BE2C (cell line): ENCODE measurements at regions not wholly inside any gene's neighbourhood (a gene's known extent, or its start where the extent isn't known, plus 50 kb on each side); places are given as distances from the start of the nearest gene placed in this dataset.
"Not testable (repeated sequence)": the region's sequence is repeated elsewhere in the genome, so short reads cannot be mapped to it uniquely, and the experiment has no call there.

Source experiments
- DNase-seq: peaks from one replicate; pipeline ENCODE4 v3.0.0-alpha.2; 2020
- H3K27me3 ChIP-seq: fragments of 250-450 bp; sonication (Bioruptor Pico); 2 replicates; pipeline ENCODE4 v1.5.1; 2020; ENCODE audit warnings: mild to moderate bottlenecking
- H3K36me3 ChIP-seq: fragments of 250-450 bp; sonication (Bioruptor Pico); 2 replicates; pipeline ENCODE4 v1.5.1; 2020; ENCODE audit warnings: mild to moderate bottlenecking
- H3K4me1 ChIP-seq: fragments of 250-450 bp; sonication (Bioruptor Pico); 2 replicates; pipeline ENCODE4 v1.5.1; 2020
- H3K4me3 ChIP-seq: 2 replicates; pipeline ENCODE4 v1.5.1; 2011; ENCODE audit warnings: low read depth, low read length
- H3K9me3 ChIP-seq: fragments of 250-450 bp; sonication (Bioruptor Pico); 2 replicates; pipeline ENCODE4 v1.5.1; 2020
- CTCF ChIP-seq: IDR thresholded peaks from 2 replicates; pipeline ENCODE4 v1.5.1; 2012; ENCODE audit warnings: mild to moderate bottlenecking, low read depth, low read length

GRCh38 chr2:15759385-15759784, 167.7 kb downstream of the DDX1 start:
- Histone ChIP-seq H3K27me3 (no peaks in the 10 kb centered on the region), H3K4me1 (no peaks in the 10 kb centered on the region), H3K36me3 (no peaks in the 10 kb centered on the region), H3K9me3 (no peaks in the 10 kb centered on the region; the same call in 1 of the 2 replicates), H3K4me3 (no peak overlapping the region)
- TF ChIP-seq CTCF, result no peak
- no peak for DNase-seq

- not testable (repeated sequence) for H3K27me3 ChIP-seq, H3K4me3 ChIP-seq, DNase-seq, H3K4me1 ChIP-seq, H3K9me3 ChIP-seq, H3K36me3 ChIP-seq
Measured at GRCh38 chr2:15759791-15760190, 168.1 kb downstream of the DDX1 start.

- H3K27me3 ChIP-seq, result no peaks in the 10 kb centered on the region
Measured at GRCh38 chr2:15760232-15760910, 168.7 kb downstream of the DDX1 start.

GRCh38 chr2:15761056-15761455, 169.4 kb downstream of the DDX1 start:
- TF ChIP-seq CTCF, result no peak
- DNase-seq, result no peak
- H3K27me3 ChIP-seq, result no peaks in the 10 kb centered on the region
- H3K9me3 ChIP-seq, result no peaks in the 10 kb centered on the region; the same call in 1 of the 2 replicates
- H3K36me3 ChIP-seq, result no peaks in the 10 kb centered on the region
- no peak overlapping the region for H3K4me3 ChIP-seq
- no peaks in the 10 kb centered on the region for H3K4me1 ChIP-seq

More at GRCh38 chr2:15760232-15760910, 168.7 kb downstream of the DDX1 start:
- Histone ChIP-seq H3K4me1 (no peaks in the 10 kb centered on the region), H3K36me3 (no peaks in the 10 kb centered on the region), H3K9me3 (no peaks in the 10 kb centered on the region; the same call in 1 of the 2 replicates), H3K4me3 (no peak overlapping the region)
- no peak for TF ChIP-seq CTCF
- no peak for DNase-seq

- Histone ChIP-seq H3K4me1 (no peaks in the 10 kb centered on the region), H3K27me3 (no peaks in the 10 kb centered on the region), H3K36me3 (no peaks in the 10 kb centered on the region), H3K4me3 (no peak overlapping the region), H3K9me3 (no peaks in the 10 kb centered on the region; the same call in 1 of the 2 replicates)
- no peak for TF ChIP-seq CTCF
- no peak for DNase-seq
Measured at GRCh38 chr2:15761910-15762309, 170.2 kb downstream of the DDX1 start.

- H3K36me3 ChIP-seq, result no peaks in the 10 kb centered on the region
- H3K27me3 ChIP-seq, result no peaks in the 10 kb centered on the region
Measured at GRCh38 chr2:15762449-15762848, 170.8 kb downstream of the DDX1 start.

More at GRCh38 chr2:15762449-15762848, 170.8 kb downstream of the DDX1 start:
- Histone ChIP-seq H3K9me3 (no peaks in the 10 kb centered on the region; the same call in 1 of the 2 replicates), H3K4me1 (no peaks in the 10 kb centered on the region), H3K4me3 (no peak overlapping the region)
- no peak for DNase-seq
- no peak for TF ChIP-seq CTCF
